ENCODE measurements at regions not wholly inside any gene's neighbourhood (a gene's known extent, or its start where the extent isn't known, plus 50 kb on each side); places are given as distances from the start of the nearest gene placed in this dataset.

DNA sequence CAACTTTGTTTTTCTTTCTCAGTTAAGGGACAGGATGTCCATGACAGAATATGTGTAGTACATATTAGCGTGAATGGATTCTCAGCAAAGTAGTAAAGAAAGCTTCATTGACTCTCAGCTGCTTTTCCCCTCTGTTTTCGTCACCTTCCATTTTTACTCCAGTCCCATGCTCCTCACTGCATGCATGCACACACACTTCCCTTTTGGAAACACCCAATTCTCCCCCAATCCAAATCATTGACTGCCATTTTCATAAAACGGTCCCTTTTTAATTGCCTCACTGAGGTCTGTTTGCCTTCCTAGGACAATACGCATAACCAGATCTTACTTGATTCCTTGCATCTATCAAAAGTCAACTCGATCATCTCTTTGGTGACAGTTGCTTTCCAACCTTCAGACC, 287.5 kb upstream of the PARD3B start:
- dilution Hi-C loops (cut with MboI; ENCODE audit: extremely low pct_ligation_motif_present, low sequenced_read_pairs): no loop called here
- Histone ChIP-seq H3K27me3 (ENCODE audit: control insufficient read depth, extremely low read depth, insufficient read depth, low read length) (no peaks in the 10 kb centered on the region), H4K20me1 (ENCODE audit: control insufficient read depth, extremely low read depth, insufficient read depth, low read length) (no peaks in the 10 kb centered on the region), H3K9me1 (ENCODE audit: control insufficient read depth, extremely low read depth, insufficient read depth, low read length) (no peaks in the 10 kb centered on the region), H3K27ac (ENCODE audit: control insufficient read depth, insufficient read depth, low read length) (no peak overlapping the region), H3K4me3 (ENCODE audit: control insufficient read depth in 2 of 3, extremely low read depth in 1 of 3, insufficient read depth in 2 of 3, low read depth in 1 of 3, low read length in 3 of 3) (no peak overlapping the region), H3K79me2 (ENCODE audit: control insufficient read depth, insufficient read depth, low read length) (no peaks in the 10 kb centered on the region), H3K36me3 (ENCODE audit: control insufficient read depth in 2 of 2, extremely low read depth in 1 of 2, insufficient read depth in 2 of 2, low read length in 2 of 2) (no peaks in the 10 kb centered on the region), H2AFZ (ENCODE audit: control insufficient read depth, low read length) (no peak overlapping the region), H3K9ac (ENCODE audit: control insufficient read depth, extremely low read depth, insufficient read depth, low read length) (no peak overlapping the region), H3K9me3 (ENCODE audit: control insufficient read depth, low read depth, low read length) (no peaks in the 10 kb centered on the region), H3K4me2 (ENCODE audit: control insufficient read depth, extremely low read depth, insufficient read depth, low read depth, low read length) (no peak overlapping the region), H3K4me1 (ENCODE audit: control insufficient read depth, extremely low read depth, insufficient read depth, low read length) (peaks cover 6% of the 10 kb centered on the region)
- DNase-seq (ENCODE audit: low read depth, low spot score): no peak
- FAIRE-seq: no peak
- TF ChIP-seq EZH2 (IDR thresholded peaks at IDR 0.05; ENCODE audit: low read length): no peak
- TF ChIP-seq, protein P1, sequence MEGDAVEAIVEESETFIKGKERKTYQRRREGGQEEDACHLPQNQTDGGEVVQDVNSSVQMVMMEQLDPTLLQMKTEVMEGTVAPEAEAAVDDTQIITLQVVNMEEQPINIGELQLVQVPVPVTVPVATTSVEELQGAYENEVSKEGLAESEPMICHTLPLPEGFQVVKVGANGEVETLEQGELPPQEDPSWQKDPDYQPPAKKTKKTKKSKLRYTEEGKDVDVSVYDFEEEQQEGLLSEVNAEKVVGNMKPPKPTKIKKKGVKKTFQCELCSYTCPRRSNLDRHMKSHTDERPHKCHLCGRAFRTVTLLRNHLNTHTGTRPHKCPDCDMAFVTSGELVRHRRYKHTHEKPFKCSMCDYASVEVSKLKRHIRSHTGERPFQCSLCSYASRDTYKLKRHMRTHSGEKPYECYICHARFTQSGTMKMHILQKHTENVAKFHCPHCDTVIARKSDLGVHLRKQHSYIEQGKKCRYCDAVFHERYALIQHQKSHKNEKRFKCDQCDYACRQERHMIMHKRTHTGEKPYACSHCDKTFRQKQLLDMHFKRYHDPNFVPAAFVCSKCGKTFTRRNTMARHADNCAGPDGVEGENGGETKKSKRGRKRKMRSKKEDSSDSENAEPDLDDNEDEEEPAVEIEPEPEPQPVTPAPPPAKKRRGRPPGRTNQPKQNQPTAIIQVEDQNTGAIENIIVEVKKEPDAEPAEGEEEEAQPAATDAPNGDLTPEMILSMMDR (optimal IDR thresholded peaks at IDR 0.05 in 1 of 3, IDR thresholded peaks at IDR 0.05 in 1 of 3, conservative IDR thresholded peaks at IDR 0.05 in 1 of 3; ENCODE audit: extremely low read depth in 1 of 3, insufficient read depth in 2 of 3, low read length in 3 of 3): no peak

DNA sequence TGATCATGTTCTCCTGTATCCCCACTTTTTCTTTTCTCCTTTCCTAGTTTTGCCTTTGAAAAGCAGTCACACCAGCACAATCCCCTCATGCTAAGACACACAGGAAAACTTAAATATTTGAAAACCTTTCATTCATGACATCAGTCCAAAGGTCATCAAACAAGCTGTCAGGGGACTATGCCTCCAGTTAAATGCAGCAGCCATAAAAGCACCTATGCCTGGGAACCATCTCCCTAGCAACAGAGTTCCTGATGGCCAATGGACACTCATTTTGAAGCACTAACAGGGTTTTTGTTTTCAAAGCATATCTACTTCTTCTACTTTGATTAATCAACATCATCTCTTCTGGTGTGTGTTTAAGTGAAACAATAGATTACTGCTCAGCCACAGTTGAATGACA, 286.4 kb upstream of the PARD3B start:
- H3K9ac ChIP-seq (ENCODE audit: control insufficient read depth, extremely low read depth, insufficient read depth, low read length): no peak overlapping the region
- no peaks in the 10 kb centered on the region for H3K79me2 ChIP-seq (ENCODE audit: control insufficient read depth, insufficient read depth, low read length)
- H4K20me1 ChIP-seq (ENCODE audit: control insufficient read depth, extremely low read depth, insufficient read depth, low read length): no peaks in the 10 kb centered on the region
- H3K9me3 ChIP-seq (ENCODE audit: control insufficient read depth, low read depth, low read length): no peaks in the 10 kb centered on the region
- no peak for FAIRE-seq
- H3K27me3 ChIP-seq (ENCODE audit: control insufficient read depth, extremely low read depth, insufficient read depth, low read length): no peaks in the 10 kb centered on the region
- no peaks in the 10 kb centered on the region for H3K36me3 ChIP-seq (ENCODE audit: control insufficient read depth in 2 of 2, extremely low read depth in 1 of 2, insufficient read depth in 2 of 2, low read length in 2 of 2)
- DNase-seq (ENCODE audit: low read depth, low spot score): no peak
- no peak overlapping the region for H2AFZ ChIP-seq (ENCODE audit: control insufficient read depth, low read length)
- H3K9me1 ChIP-seq (ENCODE audit: control insufficient read depth, extremely low read depth, insufficient read depth, low read length): no peaks in the 10 kb centered on the region
- peaks cover 6% of the 10 kb centered on the region for H3K4me1 ChIP-seq (ENCODE audit: control insufficient read depth, extremely low read depth, insufficient read depth, low read length)
- H3K4me2 ChIP-seq (ENCODE audit: control insufficient read depth, extremely low read depth, insufficient read depth, low read depth, low read length): no peak overlapping the region
- dilution Hi-C loops (cut with MboI; ENCODE audit: extremely low pct_ligation_motif_present, low sequenced_read_pairs): no loop called here
- TF ChIP-seq, protein P1 (optimal IDR thresholded peaks at IDR 0.05 in 1 of 3, IDR thresholded peaks at IDR 0.05 in 1 of 3, conservative IDR thresholded peaks at IDR 0.05 in 1 of 3; ENCODE audit: extremely low read depth in 1 of 3, insufficient read depth in 2 of 3, low read length in 3 of 3): no peak
- TF ChIP-seq EZH2 (IDR thresholded peaks at IDR 0.05; ENCODE audit: low read length): no peak
- H3K27ac ChIP-seq (ENCODE audit: control insufficient read depth, insufficient read depth, low read length): no peak overlapping the region
- H3K4me3 ChIP-seq (ENCODE audit: control insufficient read depth in 2 of 3, extremely low read depth in 1 of 3, insufficient read depth in 2 of 3, low read depth in 1 of 3, low read length in 3 of 3): no peak overlapping the region

Measured in keratinocyte (primary cell).